ENCODE measurements at regions not wholly inside any gene's neighbourhood (a gene's known extent, or its start where the extent isn't known, plus 50 kb on each side); places are given as distances from the start of the nearest gene placed in this dataset.

GRCh38 chr13:88948501-88948900, 1277.3 kb downstream of the SLITRK5 start:
- intact Hi-C loops (cut with DNase I) = no loop called here
- Histone ChIP-seq H3K4me1 (no peaks in the 10 kb centered on the region), H3K4me3 (no peak overlapping the region), H3K27me3 (no peaks in the 10 kb centered on the region), H3K27ac (no peak overlapping the region), H3K36me3 (no peaks in the 10 kb centered on the region), H3K9me3 (no peaks in the 10 kb centered on the region)
- 77% methylated on average over 3 of the region's 3 CpGs for WGBS, 2 donors
- TF ChIP-seq CTCF (IDR thresholded peaks at IDR 0.05) (no peak), EP300 (IDR thresholded peaks at IDR 0.05) (no peak), POLR2A (IDR thresholded peaks at IDR 0.05) (no peak), POLR2AphosphoS5 (IDR thresholded peaks at IDR 0.05) (no peak)
- DNase-seq = no peak

GRCh38 chr13:88958821-88959220, 1287.7 kb downstream of the SLITRK5 start:
- TF ChIP-seq EP300 (IDR thresholded peaks at IDR 0.05) (no peak), POLR2AphosphoS5 (IDR thresholded peaks at IDR 0.05) (no peak), POLR2A (IDR thresholded peaks at IDR 0.05) (no peak), CTCF (IDR thresholded peaks at IDR 0.05) (no peak)
- DNase-seq = no peak
- Histone ChIP-seq H3K27ac (no peak overlapping the region), H3K9me3 (no peaks in the 10 kb centered on the region), H3K27me3 (no peaks in the 10 kb centered on the region), H3K36me3 (no peaks in the 10 kb centered on the region), H3K4me3 (no peak overlapping the region), H3K4me1 (no peaks in the 10 kb centered on the region)
- 35 to 73% methylated on average over 2 of the region's 2 CpGs for WGBS, 2 donors
- intact Hi-C loops (cut with DNase I) = no loop called here

- no peaks in the 10 kb centered on the region for H3K27me3 ChIP-seq
- no peaks in the 10 kb centered on the region for H3K4me1 ChIP-seq
- WGBS, 2 donors = 68 to 86% methylated on average over 4 of the region's 4 CpGs
- intact Hi-C loops (cut with DNase I) = no loop called here
- H3K27ac ChIP-seq = no peak overlapping the region
- H3K36me3 ChIP-seq = no peaks in the 10 kb centered on the region
- H3K9me3 ChIP-seq = no peaks in the 10 kb centered on the region
- no peak overlapping the region for H3K4me3 ChIP-seq
- no peak for DNase-seq
- TF ChIP-seq EP300 (IDR thresholded peaks at IDR 0.05) (no peak), POLR2A (IDR thresholded peaks at IDR 0.05) (no peak), POLR2AphosphoS5 (IDR thresholded peaks at IDR 0.05) (no peak), CTCF (IDR thresholded peaks at IDR 0.05) (no peak)
These were observed 1305.3 kb downstream of the SLITRK5 start for GRCh38 chr13:88976466-88976865.

DNA sequence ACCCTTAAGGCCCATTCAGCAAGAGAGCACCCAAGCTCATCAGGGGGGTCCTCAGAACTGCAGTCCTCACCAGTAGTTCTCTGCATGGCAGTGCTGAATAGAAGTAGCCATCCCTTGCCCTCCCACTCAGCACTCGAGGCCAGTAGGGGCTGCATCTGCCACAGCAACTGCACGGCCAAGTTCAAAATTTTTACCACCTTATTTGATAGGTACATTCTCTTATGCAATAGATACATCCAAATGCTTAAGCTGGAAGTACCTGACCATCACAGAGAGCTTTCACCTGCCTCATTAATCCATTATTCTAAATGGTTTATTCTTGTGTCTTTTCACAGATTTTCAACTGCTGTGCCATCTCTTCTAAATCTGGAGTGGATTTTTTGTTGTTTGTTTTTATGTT, 1307.4 kb downstream of the SLITRK5 start:
- no peaks in the 10 kb centered on the region for H3K9me3 ChIP-seq
- intact Hi-C loops (cut with DNase I) = no loop called here
- no peaks in the 10 kb centered on the region for H3K27me3 ChIP-seq
- no peaks in the 10 kb centered on the region for H3K4me1 ChIP-seq
- TF ChIP-seq CTCF (IDR thresholded peaks at IDR 0.05) (no peak), EP300 (IDR thresholded peaks at IDR 0.05) (no peak), POLR2AphosphoS5 (IDR thresholded peaks at IDR 0.05) (no peak), POLR2A (IDR thresholded peaks at IDR 0.05) (no peak)
- no peak for DNase-seq
- no peak overlapping the region for H3K27ac ChIP-seq
- 57 to 73% methylated on average over 2 of the region's 2 CpGs for WGBS, 2 donors
- H3K4me3 ChIP-seq = no peak overlapping the region
- no peaks in the 10 kb centered on the region for H3K36me3 ChIP-seq

DNA sequence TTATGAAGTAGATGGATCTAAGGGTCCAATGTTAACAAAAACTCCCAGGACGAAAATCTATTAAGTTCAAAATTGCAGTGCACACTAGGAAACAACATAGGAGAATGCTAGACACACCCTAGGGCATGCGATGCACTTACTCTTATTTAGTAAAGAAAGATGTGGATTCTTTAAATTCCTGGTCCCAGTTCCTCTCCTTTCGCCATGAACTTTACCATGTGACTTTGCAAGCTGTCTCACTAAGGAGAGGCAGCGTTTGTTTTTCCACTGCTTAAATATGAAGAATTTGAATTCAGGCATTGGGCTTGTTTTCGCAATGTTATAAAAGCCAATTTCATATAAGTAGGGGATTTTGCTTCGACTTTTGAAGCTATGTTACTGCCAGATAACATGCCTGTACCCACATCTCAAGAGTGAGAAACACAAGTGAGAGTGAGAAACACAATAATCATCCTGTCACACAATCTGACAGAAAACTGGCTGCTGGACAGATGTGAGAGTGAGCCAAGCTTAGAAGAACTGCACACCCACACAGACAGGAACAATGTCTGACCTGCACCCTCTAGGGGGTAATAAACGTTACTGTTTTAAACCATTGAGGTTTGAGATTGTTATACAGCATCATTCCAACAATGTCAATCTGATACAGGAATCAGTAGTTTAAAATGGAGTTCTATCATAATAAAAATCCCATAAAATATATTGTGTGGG, 1308.4 kb downstream of the SLITRK5 start:
- H3K27ac ChIP-seq = no peak overlapping the region
- H3K4me3 ChIP-seq = no peak overlapping the region
- H3K27me3 ChIP-seq = no peaks in the 10 kb centered on the region
- no peaks in the 10 kb centered on the region for H3K4me1 ChIP-seq
- DNase-seq = no peak
- no peaks in the 10 kb centered on the region for H3K9me3 ChIP-seq
- TF ChIP-seq POLR2AphosphoS5 (IDR thresholded peaks at IDR 0.05) (no peak), POLR2A (IDR thresholded peaks at IDR 0.05) (no peak), EP300 (IDR thresholded peaks at IDR 0.05) (no peak), CTCF (IDR thresholded peaks at IDR 0.05) (no peak)
- no peaks in the 10 kb centered on the region for H3K36me3 ChIP-seq
- WGBS, 2 donors = 56 to 61% methylated on average over 7 of the region's 7 CpGs
- intact Hi-C loops (cut with DNase I) = no loop called here

Measured in sigmoid colon (tissue), 6 donors.